WI38 (cell line): ENCODE measurements at regions not wholly inside any gene's neighbourhood (a gene's known extent, or its start where the extent isn't known, plus 50 kb on each side); places are given as distances from the start of the nearest gene placed in this dataset.

Experiments
- H3K4me3 ChIP-seq: 2 replicates; pipeline ENCODE4 v1.5.1; 2011; ENCODE audit warnings: low read depth, mild to moderate bottlenecking, control low read depth, low read length
- TF ChIP-seq, protein P1 (sequence below): IDR thresholded peaks from 2 replicates; pipeline ENCODE4 v1.5.1; 2012; ENCODE audit warnings: low read depth, mild to moderate bottlenecking, control low read depth, low read length

- TF ChIP-seq, protein P1, sequence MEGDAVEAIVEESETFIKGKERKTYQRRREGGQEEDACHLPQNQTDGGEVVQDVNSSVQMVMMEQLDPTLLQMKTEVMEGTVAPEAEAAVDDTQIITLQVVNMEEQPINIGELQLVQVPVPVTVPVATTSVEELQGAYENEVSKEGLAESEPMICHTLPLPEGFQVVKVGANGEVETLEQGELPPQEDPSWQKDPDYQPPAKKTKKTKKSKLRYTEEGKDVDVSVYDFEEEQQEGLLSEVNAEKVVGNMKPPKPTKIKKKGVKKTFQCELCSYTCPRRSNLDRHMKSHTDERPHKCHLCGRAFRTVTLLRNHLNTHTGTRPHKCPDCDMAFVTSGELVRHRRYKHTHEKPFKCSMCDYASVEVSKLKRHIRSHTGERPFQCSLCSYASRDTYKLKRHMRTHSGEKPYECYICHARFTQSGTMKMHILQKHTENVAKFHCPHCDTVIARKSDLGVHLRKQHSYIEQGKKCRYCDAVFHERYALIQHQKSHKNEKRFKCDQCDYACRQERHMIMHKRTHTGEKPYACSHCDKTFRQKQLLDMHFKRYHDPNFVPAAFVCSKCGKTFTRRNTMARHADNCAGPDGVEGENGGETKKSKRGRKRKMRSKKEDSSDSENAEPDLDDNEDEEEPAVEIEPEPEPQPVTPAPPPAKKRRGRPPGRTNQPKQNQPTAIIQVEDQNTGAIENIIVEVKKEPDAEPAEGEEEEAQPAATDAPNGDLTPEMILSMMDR = no peak
- no peak overlapping the region for H3K4me3 ChIP-seq
These were observed 280.2 kb upstream of the PWP1 start for GRCh38 chr12:107405436-107405835.

GRCh38 chr12:107406932-107407331 lies 278.7 kb upstream of the PWP1 start:
- no peak overlapping the region for H3K4me3 ChIP-seq
- TF ChIP-seq, protein P1 = no peak

- TF ChIP-seq, protein P1 = no peak
- H3K4me3 ChIP-seq = no peak overlapping the region
These were observed 273.6 kb upstream of the PWP1 start for GRCh38 chr12:107411792-107412535.

GRCh38 chr12:107415071-107415470 lies 270.5 kb upstream of the PWP1 start:
- TF ChIP-seq, protein P1 = no peak

GRCh38 chr12:107415834-107416233 lies 269.8 kb upstream of the PWP1 start:
- TF ChIP-seq, protein P1 = no peak
- no peak overlapping the region for H3K4me3 ChIP-seq

More at GRCh38 chr12:107415071-107415470, 270.5 kb upstream of the PWP1 start:
- H3K4me3 ChIP-seq = no peak overlapping the region

GRCh38 chr12:107417004-107417403 lies 268.6 kb upstream of the PWP1 start:
- TF ChIP-seq, protein P1 = no peak

GRCh38 chr12:107418981-107419380 lies 266.6 kb upstream of the PWP1 start:
- no peak overlapping the region for H3K4me3 ChIP-seq
- TF ChIP-seq, protein P1 = no peak

More at GRCh38 chr12:107417004-107417403, 268.6 kb upstream of the PWP1 start:
- no peak overlapping the region for H3K4me3 ChIP-seq
